HEK293T (cell line): ENCODE measurements at regions not wholly inside any gene's neighbourhood (a gene's known extent, or its start where the extent isn't known, plus 50 kb on each side); places are given as distances from the start of the nearest gene placed in this dataset.

Experiments used
- CTCF ChIA-PET: fragments of 350-600 bp; formaldehyde crosslinking; extraction: SDS; loops from one replicate; lab custom pipeline; 2021; ENCODE audit warnings: antibody characterized with exemption, inconsistent platforms; lab: Yijun Ruan, JAX
- POLR2A ChIA-PET: fragments of 350-600 bp; formaldehyde crosslinking; extraction: SDS; loops from one replicate; lab custom pipeline; 2020; ENCODE audit warnings: antibody characterized with exemption, inconsistent platforms; lab: Yijun Ruan, JAX
- DNase-seq: peaks from one replicate; pipeline ENCODE4 v3.0.0; 2012; ENCODE audit warnings: mixed read lengths; ENCODE audit errors: extremely low spot score
- ARNT ChIP-seq: fragments of 450-650 bp; IDR thresholded peaks from 2 replicates; pipeline ENCODE4 v1.6.1; 2017; ENCODE audit warnings: mild to moderate bottlenecking
- BHLHE40 ChIP-seq: fragments of 450-650 bp; IDR thresholded peaks from 2 replicates; pipeline ENCODE4 v1.6.1; 2016; ENCODE audit warnings: mild to moderate bottlenecking, moderate library complexity, borderline replicate concordance
- CTBP1 ChIP-seq: fragments of 450-650 bp; IDR thresholded peaks from 2 replicates; pipeline ENCODE4 v1.6.1; 2016; ENCODE audit warnings: borderline replicate concordance
- ELF4 ChIP-seq: fragments of 450-650 bp; IDR thresholded peaks from 2 replicates; pipeline ENCODE4 v1.6.1; 2017; ENCODE audit warnings: antibody characterized with exemption
- FOXA1 ChIP-seq: fragments of 450-650 bp; IDR thresholded peaks from 2 replicates; pipeline ENCODE4 v1.6.1; 2016; ENCODE audit warnings: mild to moderate bottlenecking
- FOXK2 ChIP-seq: fragments of 450-650 bp; IDR thresholded peaks from 2 replicates; pipeline ENCODE4 v1.6.1; 2016; ENCODE audit warnings: mild to moderate bottlenecking
- FOXM1 ChIP-seq: fragments of 450-650 bp; IDR thresholded peaks from 2 replicates; pipeline ENCODE4 v1.6.1; 2017; ENCODE audit warnings: mild to moderate bottlenecking, borderline replicate concordance
- HDGF ChIP-seq: fragments of 450-650 bp; IDR thresholded peaks from 2 replicates; pipeline ENCODE4 v1.6.1; 2017; ENCODE audit warnings: antibody characterized with exemption, borderline replicate concordance
- L3MBTL2 ChIP-seq: fragments of 450-650 bp; conservative IDR thresholded peaks from 2 replicates; pipeline ENCODE4 v1.6.1; 2016; ENCODE audit warnings: mild to moderate bottlenecking
- LEF1 ChIP-seq: fragments of 450-650 bp; IDR thresholded peaks from 2 replicates; pipeline ENCODE4 v1.6.1; 2017; ENCODE audit warnings: mild to moderate bottlenecking, borderline replicate concordance
- NFRKB ChIP-seq: fragments of 450-650 bp; IDR thresholded peaks from 2 replicates; pipeline ENCODE4 v1.6.1; 2016; ENCODE audit warnings: mild to moderate bottlenecking, moderate library complexity
- PKNOX1 ChIP-seq: fragments of 450-650 bp; IDR thresholded peaks from 2 replicates; pipeline ENCODE4 v1.6.1; 2016
- SP1 ChIP-seq: fragments of 450-650 bp; IDR thresholded peaks from 2 replicates; pipeline ENCODE4 v1.6.1; 2017
- SUZ12 ChIP-seq: fragments of 450-650 bp; IDR thresholded peaks from 2 replicates; pipeline ENCODE4 v1.6.1; 2016; ENCODE audit warnings: mild to moderate bottlenecking
- ZNF384 ChIP-seq: fragments of 450-650 bp; IDR thresholded peaks from 2 replicates; pipeline ENCODE4 v1.6.1; 2016

GRCh38 chr18:33804258-33804657 is 226.2 kb downstream of the ASXL3 start:
- CTCF ChIA-PET: interaction anchor here (0.6 to 1.0 kb wide), 4 partner anchors 9 to 1845 kb away, joined by 3 read pairs; no protein-coding TSS in a partner anchor
- peak; percentile 70 for DNase-seq
- POLR2A ChIA-PET: no interaction called here
- 0 out of 2 replicates have a peak, but pooled peaks have one; percentile 21 for TF ChIP-seq L3MBTL2
- no peak for TF ChIP-seq PKNOX1
- no peak for TF ChIP-seq CTBP1

GRCh38 chr18:33803636-33804035 is 225.6 kb downstream of the ASXL3 start:
- ChIA-PET CTCF (interaction anchor here (0.6 to 1.0 kb wide), 2 partner anchors 10 to 1845 kb away, joined by 3 read pairs; no protein-coding TSS in a partner anchor), POLR2A (no interaction called here)
- no peak for DNase-seq
- no peak for TF ChIP-seq NFRKB
- TF ChIP-seq ZNF384: no peak
- no peak for TF ChIP-seq FOXM1
- no peak for TF ChIP-seq L3MBTL2
- no peak for TF ChIP-seq FOXK2
- no peak for TF ChIP-seq LEF1
- no peak for TF ChIP-seq HDGF
- no peak for TF ChIP-seq SP1
- TF ChIP-seq ELF4: no peak
- TF ChIP-seq FOXA1: no peak

- ChIA-PET CTCF (no interaction called here), POLR2A (no interaction called here)
- no peak for DNase-seq
- TF ChIP-seq BHLHE40: no peak
- no peak for TF ChIP-seq NFRKB
- no peak for TF ChIP-seq ARNT
- no peak for TF ChIP-seq HDGF
- no peak for TF ChIP-seq LEF1
- no peak for TF ChIP-seq FOXK2
- no peak for TF ChIP-seq ELF4
- TF ChIP-seq L3MBTL2: no peak
- no peak for TF ChIP-seq FOXA1
- TF ChIP-seq CTBP1: no peak
- TF ChIP-seq ZNF384: no peak
- TF ChIP-seq SP1: no peak
- no peak for TF ChIP-seq SUZ12
- TF ChIP-seq FOXM1: no peak
- TF ChIP-seq PKNOX1: no peak
Observed at GRCh38 chr18:33802955-33803354, 224.9 kb downstream of the ASXL3 start.
